H1 (cell line): ENCODE measurements at regions not wholly inside any gene's neighbourhood (a gene's known extent, or its start where the extent isn't known, plus 50 kb on each side); places are given as distances from the start of the nearest gene placed in this dataset.

Experiments used
- EZH2 ChIP-seq: fragments of 200-600 bp; sonication (generic); IDR thresholded peaks from 2 replicates; pipeline ENCODE4 v1.7.1; 2012; ENCODE audit warnings: low read depth, mild to moderate bottlenecking, moderate library complexity, low read length, inconsistent platforms; ENCODE audit not compliant: severe bottlenecking

- TF ChIP-seq EZH2 = no peak
These were observed 61.6 kb upstream of the DEPDC1 start (continued) for GRCh38 chr1:68558321-68559026.
